DOHH2 (cell line): ENCODE measurements at regions not wholly inside any gene's neighbourhood (a gene's known extent, or its start where the extent isn't known, plus 50 kb on each side); places are given as distances from the start of the nearest gene placed in this dataset.

Experiments
- H3F3A ChIP-seq: fragments of 200-600 bp; sonication (generic), shearing (Covaris generic); 2 replicates; pipeline ENCODE4 v1.6.0; 2016; ENCODE audit warnings: antibody characterized with exemption, mild to moderate bottlenecking; ENCODE audit not compliant: control insufficient read depth, insufficient read depth
- H3K27ac ChIP-seq: fragments of 200-600 bp; sonication (generic); 2 replicates; pipeline ENCODE4 v1.5.1; 2014; ENCODE audit warnings: low read depth, mild to moderate bottlenecking, low read length, moderate library complexity
- H3K27me3 ChIP-seq: fragments of 200-600 bp; sonication (generic); 2 replicates; pipeline ENCODE4 v1.6.1; 2014; ENCODE audit warnings: mild to moderate bottlenecking, low read length, mixed read lengths; ENCODE audit not compliant: control insufficient read depth
- H3K36me3 ChIP-seq: fragments of 200-600 bp; sonication (generic); 2 replicates; pipeline ENCODE4 v1.6.1; 2014; ENCODE audit warnings: mild to moderate bottlenecking, low read length, moderate library complexity, mixed read lengths; ENCODE audit not compliant: control insufficient read depth
- H3K4me1 ChIP-seq: fragments of 200-600 bp; sonication (generic); 2 replicates; pipeline ENCODE4 v1.6.1; 2014; ENCODE audit warnings: mild to moderate bottlenecking, low read length, mixed read lengths; ENCODE audit not compliant: control insufficient read depth
- H3K4me2 ChIP-seq: fragments of 200-600 bp; sonication (generic); 2 replicates; pipeline ENCODE4 v1.6.0; 2014; ENCODE audit warnings: mild to moderate bottlenecking, low read length, moderate library complexity
- H3K4me3 ChIP-seq: fragments of 200-600 bp; sonication (generic); 2 replicates; pipeline ENCODE4 v1.5.1; 2014; ENCODE audit warnings: mild to moderate bottlenecking, low read length, mixed read lengths
- H3K79me2 ChIP-seq: fragments of 200-600 bp; sonication (generic); 2 replicates; pipeline ENCODE4 v1.6.1; 2014; ENCODE audit warnings: mild to moderate bottlenecking, low read length, mixed read lengths; ENCODE audit not compliant: control insufficient read depth
- H3K9me2 ChIP-seq: fragments of 200-600 bp; sonication (generic); replicated peaks from 2 replicates; pipeline ENCODE4 v1.6.1; 2014; ENCODE audit warnings: mild to moderate bottlenecking, low read length, mixed read lengths; ENCODE audit not compliant: control insufficient read depth
- H3K9me3 ChIP-seq: fragments of 200-600 bp; sonication (generic); 2 replicates; pipeline ENCODE4 v1.6.1; 2014; ENCODE audit warnings: antibody characterized with exemption, low read length, mixed read lengths; ENCODE audit not compliant: control insufficient read depth, insufficient read depth
- H4K20me1 ChIP-seq: fragments of 200-600 bp; sonication (generic); 2 replicates; pipeline ENCODE4 v1.6.0; 2014; ENCODE audit warnings: low read depth, mild to moderate bottlenecking, antibody characterized with exemption, low read length, moderate library complexity; ENCODE audit not compliant: control insufficient read depth, insufficient read depth
- EZH2phosphoT487 ChIP-seq: fragments of 200-600 bp; sonication (generic); IDR thresholded peaks from 2 replicates; pipeline ENCODE4 v1.6.1; 2017; ENCODE audit warnings: borderline replicate concordance, mild to moderate bottlenecking, antibody characterized with exemption, low read length, moderate library complexity, mixed read lengths
- TF ChIP-seq, protein P1 (sequence below): fragments of 200-600 bp; sonication (generic); IDR thresholded peaks from one replicate; pipeline ENCODE4 v1.5.1; 2014; ENCODE audit warnings: antibody characterized with exemption, mild to moderate bottlenecking, low read depth, low read length; ENCODE audit not compliant: poor library complexity, severe bottlenecking

DNA sequence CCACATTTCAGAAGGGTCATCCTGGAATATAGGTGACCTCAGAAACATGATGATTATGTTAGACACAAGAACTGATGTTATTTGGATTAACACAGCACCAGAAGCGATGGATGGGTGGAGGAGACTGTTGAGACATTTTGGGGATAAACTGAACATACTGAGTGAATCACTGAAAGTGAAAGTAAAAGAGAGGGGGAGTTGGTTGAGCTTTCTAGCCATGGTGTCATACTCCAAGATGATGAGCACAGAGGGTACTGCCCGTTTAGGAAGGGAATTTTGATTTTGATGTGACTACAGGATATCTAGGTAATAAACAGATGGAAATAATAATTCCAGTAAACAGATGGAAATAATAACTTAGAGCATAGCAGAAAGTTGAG, 248.0 kb upstream of the NPY start:
- 0 out of 2 replicates have a peak, but pooled peaks cover 2% of the 10 kb centered on the region for H3K27me3 ChIP-seq
- no peak overlapping the region for H3K4me2 ChIP-seq
- no peaks in the 10 kb centered on the region for H3F3A ChIP-seq
- no peaks in the 10 kb centered on the region for H3K36me3 ChIP-seq
- H3K9me2 ChIP-seq = no peaks in the 10 kb centered on the region
- H3K79me2 ChIP-seq = no peaks in the 10 kb centered on the region
- no peaks in the 10 kb centered on the region for H4K20me1 ChIP-seq
- H3K4me1 ChIP-seq = no peaks in the 10 kb centered on the region
- TF ChIP-seq, protein P1, sequence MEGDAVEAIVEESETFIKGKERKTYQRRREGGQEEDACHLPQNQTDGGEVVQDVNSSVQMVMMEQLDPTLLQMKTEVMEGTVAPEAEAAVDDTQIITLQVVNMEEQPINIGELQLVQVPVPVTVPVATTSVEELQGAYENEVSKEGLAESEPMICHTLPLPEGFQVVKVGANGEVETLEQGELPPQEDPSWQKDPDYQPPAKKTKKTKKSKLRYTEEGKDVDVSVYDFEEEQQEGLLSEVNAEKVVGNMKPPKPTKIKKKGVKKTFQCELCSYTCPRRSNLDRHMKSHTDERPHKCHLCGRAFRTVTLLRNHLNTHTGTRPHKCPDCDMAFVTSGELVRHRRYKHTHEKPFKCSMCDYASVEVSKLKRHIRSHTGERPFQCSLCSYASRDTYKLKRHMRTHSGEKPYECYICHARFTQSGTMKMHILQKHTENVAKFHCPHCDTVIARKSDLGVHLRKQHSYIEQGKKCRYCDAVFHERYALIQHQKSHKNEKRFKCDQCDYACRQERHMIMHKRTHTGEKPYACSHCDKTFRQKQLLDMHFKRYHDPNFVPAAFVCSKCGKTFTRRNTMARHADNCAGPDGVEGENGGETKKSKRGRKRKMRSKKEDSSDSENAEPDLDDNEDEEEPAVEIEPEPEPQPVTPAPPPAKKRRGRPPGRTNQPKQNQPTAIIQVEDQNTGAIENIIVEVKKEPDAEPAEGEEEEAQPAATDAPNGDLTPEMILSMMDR = no peak
- no peak for TF ChIP-seq EZH2phosphoT487
- H3K9me3 ChIP-seq = no peaks in the 10 kb centered on the region
- no peak overlapping the region for H3K27ac ChIP-seq
- H3K4me3 ChIP-seq = no peak overlapping the region

- Histone ChIP-seq H3K9me2 (no peaks in the 10 kb centered on the region), H3K4me3 (no peak overlapping the region), H3K4me2 (no peak overlapping the region), H3K4me1 (no peaks in the 10 kb centered on the region), H3K9me3 (no peaks in the 10 kb centered on the region), H3K27me3 (0 out of 2 replicates have a peak, but pooled peaks cover 2% of the 10 kb centered on the region), H3K36me3 (no peaks in the 10 kb centered on the region), H3F3A (no peaks in the 10 kb centered on the region), H3K79me2 (no peaks in the 10 kb centered on the region), H4K20me1 (no peaks in the 10 kb centered on the region), H3K27ac (no peak overlapping the region)
- no peak for TF ChIP-seq EZH2phosphoT487
- TF ChIP-seq, protein P1 = no peak
Observed at GRCh38 chr7:24038993-24039392, 245.0 kb upstream of the NPY start.

- Histone ChIP-seq H3K4me1 (no peaks in the 10 kb centered on the region), H3K36me3 (no peaks in the 10 kb centered on the region), H4K20me1 (no peaks in the 10 kb centered on the region), H3K27me3 (0 out of 2 replicates have a peak, but pooled peaks cover 2% of the 10 kb centered on the region), H3K9me3 (no peaks in the 10 kb centered on the region), H3K27ac (no peak overlapping the region), H3K4me2 (no peak overlapping the region), H3K9me2 (no peaks in the 10 kb centered on the region), H3K79me2 (no peaks in the 10 kb centered on the region), H3F3A (no peaks in the 10 kb centered on the region), H3K4me3 (no peak overlapping the region)
- TF ChIP-seq, protein P1 = no peak
- no peak for TF ChIP-seq EZH2phosphoT487
Observed at GRCh38 chr7:24039991-24040624, 243.9 kb upstream of the NPY start.
